ENCODE measurements at regions not wholly inside any gene's neighbourhood (a gene's known extent, or its start where the extent isn't known, plus 50 kb on each side); places are given as distances from the start of the nearest gene placed in this dataset.
A peak's percentile ranks its signal among the peaks of the same experiment; 100 is the strongest.
"Not testable (repeated sequence)": the region's sequence is repeated elsewhere in the genome, so short reads cannot be mapped to it uniquely, and the experiment has no call there.

DNA sequence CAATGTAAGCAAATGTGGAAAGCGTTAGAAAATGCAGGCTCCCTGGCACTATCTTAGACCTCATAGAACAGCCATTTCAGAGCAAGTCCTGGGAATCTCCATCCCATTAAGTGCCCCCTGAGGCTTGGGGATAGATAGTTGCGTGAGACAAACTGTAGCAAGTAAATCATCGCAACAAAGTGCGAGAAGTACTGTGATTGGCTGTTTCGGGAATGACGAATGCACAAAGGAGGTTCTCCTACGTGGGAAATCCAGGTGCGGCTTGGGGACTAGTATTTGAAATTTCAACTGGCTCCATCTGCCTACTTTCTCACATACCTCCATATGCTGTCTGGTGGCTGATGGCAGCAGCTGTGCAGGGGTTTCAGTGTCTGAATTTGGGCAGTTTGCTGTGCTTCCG, 84.5 kb downstream of the PLEKHG1 start:
- no peak for DNase-seq

DNA sequence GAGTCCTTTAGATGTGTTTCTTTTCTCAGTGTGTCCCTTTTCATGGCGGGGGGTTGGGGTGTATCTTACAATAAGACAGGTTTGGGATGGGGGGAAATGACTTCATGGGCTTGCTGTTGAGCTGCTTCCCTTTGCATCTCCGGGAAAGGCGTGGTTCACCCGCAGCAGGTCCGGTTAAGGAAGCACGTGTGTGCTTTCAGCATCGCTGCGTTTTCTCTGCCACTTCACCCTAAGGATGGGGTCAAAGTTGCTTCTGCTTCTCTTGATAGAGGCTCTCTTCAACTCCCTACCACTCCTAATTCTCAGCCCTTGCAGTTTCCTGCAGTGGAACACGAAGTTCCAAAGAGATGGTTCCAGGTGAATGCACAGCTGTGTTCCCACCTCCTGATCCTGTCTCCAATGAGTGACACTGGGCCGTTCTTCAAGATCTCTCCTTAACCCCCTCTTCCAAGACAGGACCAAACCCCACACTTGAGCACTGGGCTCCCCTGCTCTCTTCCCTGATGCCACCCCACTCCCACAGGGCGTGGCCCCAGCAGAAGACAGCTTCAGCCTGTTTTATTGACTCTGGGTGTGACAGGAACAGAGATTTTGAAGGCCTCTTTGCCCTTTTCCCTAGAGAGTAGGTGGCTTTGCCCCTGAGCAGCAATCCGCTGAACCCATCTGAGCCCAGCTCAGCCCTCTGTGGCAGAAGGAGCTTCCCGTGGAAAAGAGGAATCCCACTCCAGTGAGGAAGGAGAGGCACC, 85.2 kb downstream of the PLEKHG1 start:
- peak in 3 of 4 experiments; percentile 18 for DNase-seq

DNA sequence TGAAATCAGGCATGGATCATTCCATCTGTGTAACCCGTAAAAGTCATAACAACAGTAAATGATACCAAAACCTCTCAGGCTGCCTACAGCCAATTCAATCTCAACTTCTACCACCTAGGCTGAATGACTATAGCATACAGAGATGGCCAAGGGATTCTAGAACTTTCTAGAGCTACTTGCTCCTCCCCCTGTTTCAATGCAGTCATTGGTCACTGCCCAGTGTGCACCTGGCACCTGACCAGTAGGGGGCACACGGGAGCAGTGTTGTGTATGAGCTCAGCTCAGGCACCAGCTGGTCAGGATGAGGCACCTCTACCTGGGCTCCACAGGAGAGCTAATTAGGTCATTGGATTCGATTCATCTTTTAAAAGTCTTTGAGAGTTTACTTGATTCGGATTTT, 86.2 kb downstream of the PLEKHG1 start:
- peak; percentile 56 to 76 (median 64) for DNase-seq

DNA sequence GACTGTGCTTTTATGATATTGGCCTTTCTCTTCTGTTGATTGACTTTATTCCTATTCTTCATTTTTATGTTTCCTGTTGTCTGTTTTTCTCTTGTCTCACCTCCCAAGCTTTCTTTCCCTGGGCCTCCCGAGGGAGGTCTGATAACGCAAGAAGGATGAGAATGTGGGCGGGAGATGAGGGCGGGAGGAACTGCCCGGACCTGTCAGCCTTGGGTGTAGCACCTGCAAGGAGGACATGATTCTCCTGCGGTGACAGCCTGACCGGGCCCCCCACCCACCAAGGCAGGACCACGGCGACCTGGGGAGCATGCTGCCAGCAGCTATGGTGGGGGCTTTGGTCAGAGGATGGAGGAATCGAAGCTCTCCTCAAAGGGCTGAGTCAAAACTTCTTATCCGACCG, 86.9 kb downstream of the PLEKHG1 start:
- no peak for DNase-seq

DNA sequence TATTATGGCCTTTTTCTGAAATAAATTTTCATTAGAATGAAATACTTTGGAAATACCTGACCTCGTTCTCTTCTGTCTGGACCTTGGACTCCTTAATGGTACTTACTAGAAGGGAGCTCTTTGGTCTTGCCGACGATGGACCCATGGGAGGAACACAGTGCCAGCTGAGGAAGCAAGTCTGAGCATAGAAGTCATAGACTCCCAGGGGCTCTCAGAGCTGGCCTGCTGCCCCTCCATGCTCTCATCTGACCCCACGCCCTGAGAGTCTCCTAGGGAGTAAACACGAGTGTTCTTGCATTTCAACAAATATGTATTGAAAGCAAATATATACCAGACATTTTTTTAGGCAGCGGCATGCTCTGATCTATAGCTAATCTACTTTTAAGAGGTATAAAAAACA, 87.8 kb downstream of the PLEKHG1 start:
- DNase-seq, result no peak

DNA sequence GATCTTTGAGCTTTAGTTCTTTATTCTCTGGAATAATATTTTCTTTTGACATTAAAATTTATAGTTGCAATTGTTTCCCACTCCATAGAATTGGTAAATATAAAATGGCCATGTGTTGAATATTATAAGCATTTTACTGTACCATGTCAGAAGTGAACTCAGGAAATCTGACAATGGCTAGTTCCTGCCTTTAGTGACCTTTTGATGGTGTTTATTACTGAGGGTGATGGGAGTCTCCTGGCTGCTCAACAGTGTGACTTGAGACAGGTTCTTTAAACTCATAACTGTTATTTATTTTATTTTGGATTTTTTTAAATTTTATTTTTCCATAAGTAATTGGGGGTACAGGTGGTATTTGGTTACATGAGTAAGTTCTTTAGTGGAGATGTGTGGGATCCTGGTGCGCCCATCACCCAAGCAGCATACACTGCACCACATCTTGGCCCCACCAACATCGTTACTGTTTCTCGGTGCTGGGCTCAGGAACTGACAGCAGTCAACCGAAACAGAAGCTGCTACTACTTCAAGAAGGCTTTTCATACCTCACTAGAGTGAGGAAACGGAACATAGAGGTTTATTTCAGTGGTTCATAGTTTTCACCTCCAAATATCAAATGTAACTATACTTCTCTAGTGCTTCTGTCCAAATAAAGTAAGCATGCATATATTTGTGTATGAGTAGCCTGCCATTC, 90.4 kb downstream of the PLEKHG1 start:
- DNase-seq, result no peak

DNA sequence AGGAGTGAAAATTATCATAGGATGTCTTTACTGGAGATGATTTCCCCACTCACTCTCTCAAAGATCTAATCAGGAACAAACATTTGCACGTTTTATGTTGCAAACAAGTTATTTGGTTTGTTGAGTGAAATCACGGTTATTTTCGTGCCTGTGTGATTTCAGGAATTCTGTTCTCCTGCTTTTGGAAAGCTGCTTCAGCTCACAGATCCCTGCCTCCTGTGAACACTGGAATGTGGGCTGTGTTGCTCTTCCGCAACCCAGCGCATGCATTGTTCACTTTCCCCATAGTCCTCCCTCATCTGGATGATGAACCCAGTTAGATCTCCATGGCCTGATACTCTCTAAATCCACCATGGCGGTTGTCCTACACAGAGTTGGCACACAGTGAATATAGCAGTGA, 91.0 kb downstream of the PLEKHG1 start:
- no peak for DNase-seq

DNA sequence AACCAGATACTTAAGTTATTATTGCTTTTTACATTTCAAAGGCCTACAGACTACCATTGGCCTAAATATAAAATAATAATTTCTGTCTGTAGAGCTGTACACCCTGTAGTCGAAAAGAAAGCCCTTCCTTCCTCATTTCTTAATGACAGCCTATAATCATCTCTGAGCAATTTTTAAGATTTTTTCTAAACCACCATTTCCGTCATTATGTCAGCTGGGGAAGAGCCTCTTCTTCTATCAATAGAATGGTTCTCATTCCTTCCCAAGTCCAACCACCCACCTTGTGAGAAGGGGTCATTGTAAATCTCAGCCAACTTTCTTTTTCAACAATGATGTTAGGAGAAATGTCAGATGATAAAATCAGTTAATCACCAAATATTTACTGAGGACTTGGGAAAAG, 91.8 kb downstream of the PLEKHG1 start:
- DNase-seq, result peak; percentile 13 to 61 (median 42)

DNA sequence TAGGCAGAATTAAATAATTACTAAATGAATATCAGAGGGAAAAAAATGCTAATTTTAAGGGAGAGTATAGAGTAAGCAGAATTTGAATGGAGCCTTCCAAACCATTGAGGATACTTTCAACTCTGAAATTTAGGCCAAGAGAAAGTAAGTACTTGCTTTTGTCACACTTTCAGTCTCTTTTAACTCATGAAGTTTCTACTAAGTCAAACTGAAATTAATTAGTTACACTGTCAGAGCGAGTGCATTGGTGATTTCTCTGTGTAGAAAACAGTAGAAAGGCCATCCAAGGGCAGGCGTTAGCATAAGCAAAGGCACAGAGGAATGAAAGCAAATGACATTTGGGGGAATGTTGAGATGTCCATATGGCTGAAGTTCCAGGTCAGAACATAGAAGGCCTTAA, 92.9 kb downstream of the PLEKHG1 start:
- no peak for DNase-seq

DNA sequence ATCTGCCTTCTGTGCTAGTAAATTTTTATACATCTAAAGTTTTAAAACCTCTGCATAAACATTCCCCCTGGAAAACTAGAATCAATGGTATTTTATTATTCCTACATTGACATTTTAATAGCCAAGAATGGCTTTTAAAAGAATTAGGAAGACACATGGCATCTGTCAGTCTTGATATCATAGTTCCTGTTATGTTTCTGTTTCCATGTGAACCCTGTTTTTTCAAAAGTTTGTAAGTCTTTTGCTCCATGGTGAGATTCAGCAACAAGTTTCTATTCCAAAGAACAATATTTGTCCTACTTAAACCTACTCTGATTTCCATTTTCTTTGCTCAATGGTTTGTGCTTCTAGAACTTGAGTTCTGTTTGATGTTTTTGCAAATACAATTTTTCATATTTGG, 95.2 kb downstream of the PLEKHG1 start:
- no peak for DNase-seq

DNA sequence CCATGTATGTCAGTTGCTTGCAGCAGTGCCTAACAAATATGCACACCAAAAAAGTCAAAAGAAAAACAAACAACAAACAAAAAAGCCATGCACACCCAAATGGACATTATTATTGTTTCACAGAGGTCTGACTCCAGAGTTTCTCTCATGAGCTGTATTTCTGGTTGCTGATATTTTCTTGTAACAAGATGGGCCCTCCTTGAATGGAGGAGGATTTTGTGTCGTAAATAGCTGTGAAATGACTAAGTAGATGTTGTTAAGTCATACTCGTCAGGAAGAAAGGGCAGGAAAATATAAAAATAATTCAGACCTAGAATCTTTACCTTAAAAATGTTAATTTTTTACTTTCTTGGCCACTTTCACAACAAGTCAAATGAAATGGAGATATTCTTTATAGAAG, 96.0 kb downstream of the PLEKHG1 start:
- no peak for DNase-seq

DNA sequence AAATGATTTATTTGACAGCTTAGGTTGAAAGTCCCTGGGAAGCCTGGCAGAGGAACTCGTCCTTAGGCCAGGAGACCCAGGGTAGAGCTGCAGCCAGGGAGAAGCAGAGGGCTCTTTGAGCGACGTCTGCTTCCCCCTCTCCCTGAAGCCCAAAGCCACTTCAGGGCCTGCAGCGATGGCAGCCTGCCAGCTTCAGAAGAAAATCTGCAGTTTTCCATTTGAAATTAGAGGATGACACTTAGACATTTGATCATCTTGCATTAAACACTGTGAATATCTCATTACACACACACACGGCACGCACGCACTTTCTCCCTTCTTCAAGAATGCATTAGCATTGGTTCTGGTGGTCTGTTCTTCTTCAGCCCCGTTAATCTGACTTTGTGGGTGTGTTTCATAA, 96.5 kb downstream of the PLEKHG1 start:
- DNase-seq, result no peak

DNA sequence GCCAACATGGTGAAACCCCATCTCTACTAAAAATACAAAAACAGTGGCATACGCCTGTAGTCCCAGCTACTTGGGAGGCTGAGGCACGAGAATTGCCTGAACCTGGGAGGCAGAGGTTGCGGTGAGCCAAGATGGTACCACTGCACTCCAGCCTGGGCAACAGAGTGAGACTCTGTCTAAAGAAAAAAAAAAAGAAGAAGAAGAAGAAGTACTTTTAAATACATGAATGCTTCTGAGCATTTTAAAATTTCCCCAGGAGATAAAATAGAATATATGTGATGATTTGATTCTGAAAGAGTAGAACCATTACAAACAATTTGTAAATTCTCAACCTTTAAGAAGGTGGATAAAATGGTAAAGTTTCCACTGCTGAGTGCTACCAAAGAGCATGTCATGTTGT, 97.2 kb downstream of the PLEKHG1 start:
- DNase-seq, result not testable (repeated sequence)

DNA sequence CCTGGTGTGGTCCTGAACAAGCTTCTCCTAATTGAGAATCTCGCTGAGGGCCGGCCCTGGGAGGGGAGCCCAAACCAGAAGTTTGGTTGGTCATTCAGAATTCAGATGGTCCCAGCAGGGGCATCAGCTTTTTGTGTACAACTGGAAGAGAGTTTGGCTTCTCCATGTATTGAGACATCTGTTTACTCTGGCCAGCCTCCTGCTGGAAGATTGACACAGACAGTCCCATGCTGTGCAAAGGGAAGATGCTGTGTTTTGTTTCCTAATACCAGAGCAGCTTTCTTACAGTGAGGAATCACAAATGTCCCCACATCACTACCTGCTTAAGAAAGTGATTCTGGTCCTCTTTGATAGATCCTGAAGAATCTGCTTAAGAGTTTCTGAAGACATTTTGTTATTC, 97.8 kb downstream of the PLEKHG1 start:
- no peak for DNase-seq

DNA sequence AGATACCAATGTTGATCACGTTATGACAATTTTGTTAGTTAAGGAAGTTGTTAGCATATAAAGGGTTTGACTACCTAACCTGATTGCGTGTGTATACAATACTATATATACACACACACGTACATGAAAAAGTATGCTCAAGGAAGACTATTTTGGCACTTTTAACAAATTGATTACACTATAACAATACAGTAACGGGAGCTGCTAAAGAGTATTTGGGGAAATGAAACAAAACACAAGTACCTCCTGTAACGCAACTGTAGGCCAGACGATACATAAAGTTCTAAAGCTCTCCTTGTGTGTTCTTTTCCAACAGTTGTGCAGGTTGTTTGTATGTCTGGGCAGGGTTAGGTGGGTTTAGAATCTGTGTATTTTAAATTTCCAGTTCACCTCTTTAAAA, 98.7 kb downstream of the PLEKHG1 start:
- no peak for DNase-seq

DNA sequence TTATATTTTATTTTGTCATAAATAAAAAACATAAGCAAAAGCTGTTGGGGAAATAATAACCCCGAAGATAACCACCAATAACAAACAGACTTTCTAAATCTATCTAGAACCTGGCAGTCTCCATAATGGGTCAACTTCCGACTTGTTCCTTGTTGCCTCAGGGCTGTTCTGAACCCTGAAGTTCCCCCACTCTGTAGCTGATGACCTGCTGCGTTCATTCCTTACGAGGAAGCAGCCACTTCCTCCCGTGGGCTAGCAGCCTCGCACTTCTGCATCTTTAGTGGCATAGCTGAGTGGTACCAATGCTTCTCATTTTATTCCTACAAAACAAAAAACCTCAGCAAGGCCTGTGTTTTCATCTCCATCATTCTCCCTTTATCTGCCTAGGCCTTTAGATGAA, 103.0 kb downstream of the PLEKHG1 start:
- DNase-seq, result peak; percentile 70 to 87 (median 82)

DNA sequence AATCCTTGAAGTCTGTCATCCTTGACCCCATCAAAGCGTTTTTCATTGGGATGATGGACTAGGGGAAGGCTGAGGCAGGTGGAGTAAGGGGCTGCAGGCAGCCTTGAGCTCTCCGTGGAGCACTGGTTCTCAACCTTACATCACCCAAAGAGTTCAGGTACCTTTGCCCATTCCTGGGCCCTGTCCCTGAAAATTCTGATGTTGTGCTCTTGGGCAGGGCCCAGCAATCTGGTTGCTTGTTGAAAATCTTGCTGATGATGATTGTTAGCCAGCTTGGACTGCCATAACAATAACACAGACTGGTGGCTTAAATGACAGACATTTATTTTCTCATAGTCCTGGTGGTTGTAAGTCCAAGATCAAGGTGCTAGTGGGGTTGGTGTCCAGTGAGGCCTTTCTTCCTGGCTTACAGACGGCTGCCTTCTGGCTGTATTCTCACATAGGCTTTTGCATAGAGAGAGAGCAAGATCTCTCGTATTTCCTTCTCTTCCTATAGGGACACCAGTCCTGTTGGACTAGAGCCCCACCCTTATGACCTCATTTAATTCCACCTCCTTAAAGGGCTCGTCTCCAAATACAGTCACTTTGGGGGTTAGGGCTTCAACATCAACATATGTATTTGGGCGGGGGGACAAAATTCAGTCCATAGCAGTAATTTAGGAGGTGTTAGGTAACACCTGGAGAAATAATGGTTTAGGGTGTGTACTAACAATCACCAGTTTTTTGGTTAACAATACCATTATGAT, 104.9 kb downstream of the PLEKHG1 start:
- no peak for DNase-seq

DNA sequence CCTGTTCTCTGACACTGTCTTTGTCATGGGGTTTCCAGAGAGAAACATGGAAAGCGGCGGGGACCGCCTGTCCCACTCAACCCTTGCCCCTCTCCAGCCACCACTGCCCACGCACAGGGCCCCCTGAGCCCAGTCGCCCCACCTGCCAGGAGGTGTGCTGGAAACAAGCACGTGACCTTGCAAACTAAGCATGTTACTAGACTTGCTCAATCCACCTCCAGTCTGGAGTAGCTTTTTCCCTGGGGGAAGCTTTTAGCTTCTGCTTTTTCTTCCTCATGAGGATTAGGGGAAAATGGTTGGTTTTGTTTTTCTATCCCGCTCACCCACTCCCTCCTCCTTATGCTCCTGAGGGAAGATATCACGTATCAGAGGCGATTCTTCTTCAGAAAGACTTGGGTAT, 105.7 kb downstream of the PLEKHG1 start:
- DNase-seq, result no peak

DNA sequence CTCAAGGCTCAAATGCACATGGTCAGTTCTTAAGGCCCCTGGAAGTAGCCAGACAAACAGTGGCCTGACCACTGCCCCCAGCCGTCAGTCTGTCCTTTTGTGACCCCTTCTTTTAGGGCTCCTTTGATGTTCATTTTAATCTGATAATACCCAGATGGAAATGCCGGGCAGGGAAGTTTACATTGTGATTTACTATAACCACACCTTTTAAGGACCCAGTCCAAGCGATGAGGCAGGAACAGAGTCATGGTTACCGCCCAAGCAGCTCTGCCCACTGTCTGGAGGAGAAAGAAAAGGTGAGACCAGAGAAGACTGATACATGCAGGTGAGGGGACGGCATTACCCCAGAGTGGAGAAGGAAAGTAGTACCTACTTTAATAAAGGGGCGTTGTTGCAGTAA, 110.6 kb downstream of the PLEKHG1 start:
- DNase-seq, result no peak

DNA sequence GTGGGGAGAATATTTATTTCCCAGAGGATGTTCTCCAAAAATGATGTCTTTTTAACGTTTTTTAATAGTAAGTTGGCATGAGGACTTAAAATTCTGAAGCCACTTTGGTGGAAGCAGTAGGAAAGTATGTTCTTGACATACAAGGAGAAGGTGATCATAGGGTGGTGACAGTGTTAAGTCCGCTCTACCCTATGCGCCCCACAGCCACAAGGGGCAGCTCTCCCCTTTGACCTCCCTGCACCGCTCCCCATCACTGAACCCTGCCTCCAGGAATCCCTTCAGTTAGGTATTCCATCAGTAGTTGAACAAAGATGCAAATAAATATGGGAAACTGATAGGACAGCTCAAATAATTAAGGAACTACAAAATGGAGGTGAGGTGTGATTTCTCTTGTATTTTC, 111.4 kb downstream of the PLEKHG1 start:
- DNase-seq, result no peak

DNA sequence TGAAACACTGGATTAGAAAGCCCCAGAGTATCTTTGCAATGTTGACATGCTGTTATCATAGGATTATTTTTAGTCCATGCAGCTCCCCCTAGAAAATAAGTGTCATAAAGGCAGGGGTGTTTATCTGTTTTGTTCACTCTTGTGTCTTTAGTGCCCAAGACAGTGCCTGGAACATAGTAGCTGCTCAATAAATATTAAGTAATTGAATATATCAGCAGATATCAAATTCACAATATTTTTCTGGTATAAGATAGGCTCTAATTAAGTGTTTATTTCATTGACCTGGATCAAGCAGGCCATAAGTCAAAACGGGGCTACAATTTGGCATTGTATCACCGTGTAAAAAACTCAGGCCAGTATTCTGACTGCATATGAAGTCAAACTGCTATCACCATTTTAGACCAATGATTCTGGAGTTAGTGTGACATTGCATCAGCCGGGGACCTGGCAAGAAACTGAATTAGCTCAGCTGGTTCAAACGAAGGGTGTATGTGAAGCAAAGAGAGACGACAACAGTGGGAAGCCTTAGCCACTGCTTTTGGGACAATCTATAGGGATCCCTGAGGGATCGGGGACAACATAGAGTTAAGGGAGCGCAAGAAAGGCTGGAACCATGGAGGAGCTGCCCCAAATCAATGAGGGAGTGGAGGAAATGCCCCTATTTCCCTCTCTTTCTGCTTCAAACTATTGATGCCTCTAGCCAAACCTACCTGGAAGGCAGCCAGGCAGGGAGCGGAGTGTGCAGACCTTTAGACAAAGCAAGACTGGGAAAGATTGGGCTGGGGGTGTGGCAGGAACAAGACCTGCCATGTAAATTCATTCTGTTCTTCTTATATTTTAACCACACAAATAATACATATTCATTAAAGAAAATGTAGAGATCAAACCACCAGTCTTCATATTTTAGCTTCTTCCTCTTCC, 112.2 kb downstream of the PLEKHG1 start:
- DNase-seq, result no peak

DNA sequence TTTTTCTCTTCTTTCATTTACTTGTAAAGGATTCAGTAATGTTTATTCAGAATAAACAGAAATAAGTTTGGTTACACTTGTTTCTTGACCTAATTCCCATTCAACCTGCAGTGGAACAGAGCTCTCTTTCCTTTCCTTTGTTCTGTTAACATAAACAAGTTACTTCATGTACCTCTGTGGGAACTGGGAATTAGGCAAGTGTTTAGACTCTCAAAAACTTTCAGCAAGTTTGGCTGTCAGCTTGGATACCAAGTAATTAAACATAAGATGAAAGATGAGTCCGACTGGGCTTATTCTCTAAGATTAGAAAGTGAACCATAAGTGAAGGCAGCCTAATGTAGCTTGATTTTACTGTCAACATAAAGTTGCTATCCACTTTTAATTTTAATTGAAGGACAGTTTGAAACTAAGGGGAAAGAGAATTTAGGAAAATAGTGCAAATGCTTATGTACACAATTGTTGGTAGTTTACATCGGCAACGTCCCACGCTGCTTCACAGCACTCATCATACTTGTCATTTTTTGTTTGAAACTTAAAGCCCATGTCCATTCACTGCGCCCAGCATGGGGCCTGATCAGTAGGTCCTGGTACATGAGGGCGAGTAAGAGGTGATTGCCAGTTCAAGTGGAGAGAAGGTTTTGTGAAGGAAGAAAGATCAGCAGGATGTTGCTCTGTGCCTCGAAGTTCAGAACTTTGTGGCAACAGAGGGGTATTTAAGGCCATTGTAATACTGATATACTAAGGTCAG, 113.0 kb downstream of the PLEKHG1 start:
- no peak for DNase-seq

All from suppressor macrophage (primary cell).